ENCODE measurements at regions not wholly inside any gene's neighbourhood (a gene's known extent, or its start where the extent isn't known, plus 50 kb on each side); places are given as distances from the start of the nearest gene placed in this dataset.

DNA sequence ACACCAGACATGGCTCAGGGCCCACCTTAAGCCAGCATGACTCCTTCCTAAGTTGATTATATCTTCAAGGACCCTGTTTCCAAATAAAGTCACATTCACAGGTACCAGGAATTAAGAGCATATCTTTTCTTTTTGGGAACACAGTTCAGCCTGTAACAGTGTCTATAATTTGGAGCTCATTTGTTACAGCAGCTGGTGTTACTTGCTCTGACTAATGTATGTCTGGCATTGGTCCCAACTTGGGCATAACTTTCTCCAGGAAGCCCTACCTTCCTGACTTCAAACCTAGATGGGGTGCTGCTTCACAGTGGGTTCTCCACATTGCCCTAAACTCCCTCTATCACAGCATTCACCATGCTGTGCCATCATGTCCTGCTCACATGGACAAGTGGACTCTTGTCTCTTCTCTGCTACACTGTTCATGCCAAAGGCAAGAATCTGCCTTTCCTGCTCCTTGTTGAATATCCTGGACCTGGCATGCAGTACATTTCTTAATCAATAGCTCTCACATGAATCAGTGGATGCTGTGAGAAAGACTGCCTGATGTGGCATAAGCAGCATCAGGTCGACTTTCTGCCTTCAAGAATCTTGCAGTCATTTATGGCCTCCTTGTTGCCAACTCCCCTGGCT, 117.4 kb upstream of the FOXA2 start:
- no peak for TF ChIP-seq GATA2 (CRISPR knock-in tag; IDR thresholded peaks at IDR 0.05)
- TF ChIP-seq, protein P1, sequence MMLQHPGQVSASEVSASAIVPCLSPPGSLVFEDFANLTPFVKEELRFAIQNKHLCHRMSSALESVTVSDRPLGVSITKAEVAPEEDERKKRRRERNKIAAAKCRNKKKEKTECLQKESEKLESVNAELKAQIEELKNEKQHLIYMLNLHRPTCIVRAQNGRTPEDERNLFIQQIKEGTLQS (IDR thresholded peaks at IDR 0.05) = no peak
- TF ChIP-seq, protein P1 (CRISPR knock-in tag; conservative IDR thresholded peaks at IDR 0.05) = no peak
- TF ChIP-seq, protein P2, sequence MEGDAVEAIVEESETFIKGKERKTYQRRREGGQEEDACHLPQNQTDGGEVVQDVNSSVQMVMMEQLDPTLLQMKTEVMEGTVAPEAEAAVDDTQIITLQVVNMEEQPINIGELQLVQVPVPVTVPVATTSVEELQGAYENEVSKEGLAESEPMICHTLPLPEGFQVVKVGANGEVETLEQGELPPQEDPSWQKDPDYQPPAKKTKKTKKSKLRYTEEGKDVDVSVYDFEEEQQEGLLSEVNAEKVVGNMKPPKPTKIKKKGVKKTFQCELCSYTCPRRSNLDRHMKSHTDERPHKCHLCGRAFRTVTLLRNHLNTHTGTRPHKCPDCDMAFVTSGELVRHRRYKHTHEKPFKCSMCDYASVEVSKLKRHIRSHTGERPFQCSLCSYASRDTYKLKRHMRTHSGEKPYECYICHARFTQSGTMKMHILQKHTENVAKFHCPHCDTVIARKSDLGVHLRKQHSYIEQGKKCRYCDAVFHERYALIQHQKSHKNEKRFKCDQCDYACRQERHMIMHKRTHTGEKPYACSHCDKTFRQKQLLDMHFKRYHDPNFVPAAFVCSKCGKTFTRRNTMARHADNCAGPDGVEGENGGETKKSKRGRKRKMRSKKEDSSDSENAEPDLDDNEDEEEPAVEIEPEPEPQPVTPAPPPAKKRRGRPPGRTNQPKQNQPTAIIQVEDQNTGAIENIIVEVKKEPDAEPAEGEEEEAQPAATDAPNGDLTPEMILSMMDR (IDR thresholded peaks at IDR 0.05 in 2 of 3, conservative IDR thresholded peaks at IDR 0.05 in 1 of 3; ENCODE audit: insufficient read depth in 2 of 3, low read depth in 1 of 3, low read length in 3 of 3) = no peak
- TF ChIP-seq, protein P3, sequence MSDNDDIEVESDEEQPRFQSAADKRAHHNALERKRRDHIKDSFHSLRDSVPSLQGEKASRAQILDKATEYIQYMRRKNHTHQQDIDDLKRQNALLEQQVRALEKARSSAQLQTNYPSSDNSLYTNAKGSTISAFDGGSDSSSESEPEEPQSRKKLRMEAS (CRISPR knock-in tag; IDR thresholded peaks at IDR 0.05) = no peak
- TF ChIP-seq, protein P4, sequence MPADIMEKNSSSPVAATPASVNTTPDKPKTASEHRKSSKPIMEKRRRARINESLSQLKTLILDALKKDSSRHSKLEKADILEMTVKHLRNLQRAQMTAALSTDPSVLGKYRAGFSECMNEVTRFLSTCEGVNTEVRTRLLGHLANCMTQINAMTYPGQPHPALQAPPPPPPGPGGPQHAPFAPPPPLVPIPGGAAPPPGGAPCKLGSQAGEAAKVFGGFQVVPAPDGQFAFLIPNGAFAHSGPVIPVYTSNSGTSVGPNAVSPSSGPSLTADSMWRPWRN (IDR thresholded peaks at IDR 0.05; ENCODE audit: low read depth) = no peak
- TF ChIP-seq, protein P5, sequence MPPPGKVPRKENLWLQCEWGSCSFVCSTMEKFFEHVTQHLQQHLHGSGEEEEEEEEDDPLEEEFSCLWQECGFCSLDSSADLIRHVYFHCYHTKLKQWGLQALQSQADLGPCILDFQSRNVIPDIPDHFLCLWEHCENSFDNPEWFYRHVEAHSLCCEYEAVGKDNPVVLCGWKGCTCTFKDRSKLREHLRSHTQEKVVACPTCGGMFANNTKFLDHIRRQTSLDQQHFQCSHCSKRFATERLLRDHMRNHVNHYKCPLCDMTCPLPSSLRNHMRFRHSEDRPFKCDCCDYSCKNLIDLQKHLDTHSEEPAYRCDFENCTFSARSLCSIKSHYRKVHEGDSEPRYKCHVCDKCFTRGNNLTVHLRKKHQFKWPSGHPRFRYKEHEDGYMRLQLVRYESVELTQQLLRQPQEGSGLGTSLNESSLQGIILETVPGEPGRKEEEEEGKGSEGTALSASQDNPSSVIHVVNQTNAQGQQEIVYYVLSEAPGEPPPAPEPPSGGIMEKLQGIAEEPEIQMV (tag; conservative IDR thresholded peaks at IDR 0.05; ENCODE audit: low read depth) = no peak
- TF ChIP-seq, protein P6, sequence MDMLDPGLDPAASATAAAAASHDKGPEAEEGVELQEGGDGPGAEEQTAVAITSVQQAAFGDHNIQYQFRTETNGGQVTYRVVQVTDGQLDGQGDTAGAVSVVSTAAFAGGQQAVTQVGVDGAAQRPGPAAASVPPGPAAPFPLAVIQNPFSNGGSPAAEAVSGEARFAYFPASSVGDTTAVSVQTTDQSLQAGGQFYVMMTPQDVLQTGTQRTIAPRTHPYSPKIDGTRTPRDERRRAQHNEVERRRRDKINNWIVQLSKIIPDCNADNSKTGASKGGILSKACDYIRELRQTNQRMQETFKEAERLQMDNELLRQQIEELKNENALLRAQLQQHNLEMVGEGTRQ (CRISPR knock-in tag; IDR thresholded peaks at IDR 0.05) = no peak

All from K562 (cell line).